Naive B cell (primary cell): ENCODE measurements at regions not wholly inside any gene's neighbourhood (a gene's known extent, or its start where the extent isn't known, plus 50 kb on each side); places are given as distances from the start of the nearest gene placed in this dataset.
"Not testable (repeated sequence)": the region's sequence is repeated elsewhere in the genome, so short reads cannot be mapped to it uniquely, and the experiment has no call there.

Experiments
- ATAC-seq, 2 donors: fragments of 150-1000 bp; cut with Tn5 transposase; 2 replicates each; pipeline ENCODE4 v1.10.0; 2021; ENCODE audit warnings: low read depth in 2 of 2, mild to moderate bottlenecking in 2 of 2, moderate library complexity in 2 of 2
- DNase-seq: peaks from one replicate; pipeline ENCODE4 v3.0.0; 2022
- H3K27ac Mint-ChIP-seq, 6 donors: one replicate each; pipeline ENCODE4 v1.8.0; 2020 to 2022; ENCODE audit warnings: mild to moderate bottlenecking in 6 of 6, mixed read lengths in 6 of 6, moderate library complexity in 5 of 6, inconsistent platforms in 2 of 6
- H3K27me3 Mint-ChIP-seq, 3 donors: one replicate each; pipeline ENCODE4 v1.8.0; 2021 to 2022; ENCODE audit warnings: mixed read lengths in 3 of 3, mild to moderate bottlenecking in 1 of 3
- H3K36me3 Mint-ChIP-seq, 2 donors: one replicate each; pipeline ENCODE4 v1.8.0; 2020 to 2022; ENCODE audit warnings: mixed read lengths in 2 of 2, inconsistent platforms in 1 of 2, mild to moderate bottlenecking in 1 of 2
- H3K4me1 Mint-ChIP-seq, 3 donors: one replicate each; pipeline ENCODE4 v1.8.0; 2020 to 2022; ENCODE audit warnings: mixed read lengths in 3 of 3, inconsistent platforms in 1 of 3, mild to moderate bottlenecking in 1 of 3, moderate library complexity in 1 of 3
- H3K4me3 Mint-ChIP-seq, 8 donors: one replicate each; pipeline ENCODE4 v1.8.0; 2020 to 2022; ENCODE audit warnings: mild to moderate bottlenecking in 8 of 8, mixed read lengths in 8 of 8, moderate library complexity in 8 of 8, inconsistent platforms in 2 of 8
- H3K9me3 Mint-ChIP-seq, 7 donors: one replicate each; pipeline ENCODE4 v1.8.0; 2020 to 2022; ENCODE audit warnings: mixed read lengths in 7 of 7, mild to moderate bottlenecking in 5 of 7, inconsistent platforms in 2 of 7, moderate library complexity in 1 of 7

DNA sequence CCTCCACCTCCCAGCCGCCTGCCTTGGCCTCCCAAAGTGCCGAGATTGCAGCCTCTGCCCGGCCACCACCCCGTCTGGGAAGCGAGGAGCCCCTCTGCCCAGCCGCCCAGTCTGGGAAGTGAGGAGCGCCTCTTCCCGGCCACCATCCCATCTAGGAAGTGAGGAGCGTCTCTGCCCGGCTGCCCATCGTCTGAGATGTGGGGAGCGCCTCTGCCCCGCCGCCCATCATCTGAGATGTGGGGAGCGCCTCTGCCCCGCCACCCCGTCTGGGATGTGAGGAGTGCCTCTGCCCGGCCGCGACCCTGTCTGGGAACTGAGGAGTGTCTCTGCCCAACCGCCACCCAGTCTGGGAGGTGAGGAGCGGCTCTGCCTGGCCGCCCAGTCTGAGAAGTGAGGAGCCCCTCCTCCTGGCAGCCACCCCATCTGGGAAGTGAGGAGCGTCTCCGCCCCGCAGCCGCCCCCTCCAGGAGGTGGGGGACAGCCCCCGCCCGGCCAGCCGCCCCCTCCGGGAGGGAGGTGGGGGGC, 296.3 kb downstream of the HNRNPD start:
- peaks cover 20 to 36% (median 22%) of the 10 kb centered on the region in 3 donors for H3K27me3 Mint-ChIP-seq
- H3K4me1 Mint-ChIP-seq, H3K4me3 Mint-ChIP-seq, H3K27ac Mint-ChIP-seq, H3K9me3 Mint-ChIP-seq, DNase-seq, ATAC-seq, H3K36me3 Mint-ChIP-seq: not testable (repeated sequence)

DNA sequence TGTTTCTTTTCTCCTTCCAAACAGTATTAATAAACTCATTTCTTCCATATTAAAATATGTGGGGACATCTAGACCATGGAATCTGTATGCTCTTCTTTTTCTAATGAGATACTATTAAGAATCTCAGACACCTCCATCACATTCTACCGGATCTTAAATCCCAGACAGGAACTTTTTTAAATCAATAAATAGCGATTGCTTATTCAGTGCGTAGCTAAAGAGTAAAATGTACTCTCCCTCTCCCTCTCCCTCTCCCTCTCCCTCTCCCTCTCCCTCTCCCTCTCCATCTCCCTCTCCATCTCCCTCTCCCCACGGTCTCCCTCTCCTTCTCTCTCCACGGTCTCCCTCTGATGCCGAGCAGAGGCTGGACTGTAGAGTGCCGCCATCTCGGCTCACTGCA, 297.0 kb downstream of the HNRNPD start:
- no peak for ATAC-seq
- H3K4me1 Mint-ChIP-seq: no peaks in the 10 kb centered on the region
- DNase-seq: no peak
- peaks cover 0 to 2% (median 0%) of the 10 kb centered on the region in 7 donors for H3K9me3 Mint-ChIP-seq
- no peak overlapping the region for H3K27ac Mint-ChIP-seq
- H3K4me3 Mint-ChIP-seq: no peak overlapping the region
- no peaks in the 10 kb centered on the region for H3K36me3 Mint-ChIP-seq
- peaks cover 15 to 30% (median 18%) of the 10 kb centered on the region in 3 donors for H3K27me3 Mint-ChIP-seq

DNA sequence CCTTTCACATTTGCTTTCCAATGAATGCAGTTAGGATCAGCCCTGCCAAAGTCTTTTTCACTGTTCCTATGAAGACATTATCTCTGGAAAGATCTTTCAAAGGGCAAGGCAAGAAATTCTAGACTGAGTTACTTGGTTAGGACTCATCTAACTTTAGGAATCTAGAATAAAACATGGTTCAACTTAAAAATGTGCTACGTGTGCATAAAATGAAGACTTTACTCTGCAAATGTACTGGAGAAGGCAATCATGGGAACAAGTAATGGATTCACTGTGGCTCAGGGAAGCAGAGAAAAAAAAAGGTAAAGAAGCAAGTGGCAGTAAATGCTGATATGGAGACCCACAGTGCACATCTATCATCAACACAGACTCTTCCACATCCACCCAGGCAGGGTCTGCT, 297.4 kb downstream of the HNRNPD start:
- Mint-ChIP-seq H3K4me1 (no peaks in the 10 kb centered on the region), H3K27me3 (peaks cover 11 to 26% (median 15%) of the 10 kb centered on the region in 3 donors), H3K36me3 (no peaks in the 10 kb centered on the region), H3K4me3 (no peak overlapping the region), H3K27ac (no peak overlapping the region), H3K9me3 (peaks cover 0 to 2% (median 0%) of the 10 kb centered on the region in 7 donors)
- ATAC-seq (no peak), DNase-seq (no peak)

DNA sequence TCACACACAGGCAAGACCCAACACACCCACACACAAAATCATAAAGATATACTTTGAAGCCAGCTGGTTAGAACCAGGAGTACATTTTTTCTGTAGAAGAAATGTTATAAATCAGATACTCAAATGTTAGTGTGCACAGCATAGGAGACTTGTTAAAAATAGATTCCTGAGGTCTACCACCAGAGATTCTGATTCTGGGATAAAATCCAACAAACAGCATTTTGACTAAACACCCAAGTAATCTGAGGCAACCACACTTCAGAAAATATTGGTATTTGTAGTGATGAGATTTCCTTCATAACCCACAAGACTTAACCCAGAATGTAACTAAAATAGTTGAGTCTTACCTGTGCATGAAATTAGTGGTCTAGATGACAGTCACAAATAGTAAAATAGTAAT, 301.8 kb downstream of the HNRNPD start:
- H3K27ac Mint-ChIP-seq: no peak overlapping the region
- ATAC-seq: no peak
- peaks cover 13 to 37% (median 26%) of the 10 kb centered on the region in 3 donors for H3K27me3 Mint-ChIP-seq

DNA sequence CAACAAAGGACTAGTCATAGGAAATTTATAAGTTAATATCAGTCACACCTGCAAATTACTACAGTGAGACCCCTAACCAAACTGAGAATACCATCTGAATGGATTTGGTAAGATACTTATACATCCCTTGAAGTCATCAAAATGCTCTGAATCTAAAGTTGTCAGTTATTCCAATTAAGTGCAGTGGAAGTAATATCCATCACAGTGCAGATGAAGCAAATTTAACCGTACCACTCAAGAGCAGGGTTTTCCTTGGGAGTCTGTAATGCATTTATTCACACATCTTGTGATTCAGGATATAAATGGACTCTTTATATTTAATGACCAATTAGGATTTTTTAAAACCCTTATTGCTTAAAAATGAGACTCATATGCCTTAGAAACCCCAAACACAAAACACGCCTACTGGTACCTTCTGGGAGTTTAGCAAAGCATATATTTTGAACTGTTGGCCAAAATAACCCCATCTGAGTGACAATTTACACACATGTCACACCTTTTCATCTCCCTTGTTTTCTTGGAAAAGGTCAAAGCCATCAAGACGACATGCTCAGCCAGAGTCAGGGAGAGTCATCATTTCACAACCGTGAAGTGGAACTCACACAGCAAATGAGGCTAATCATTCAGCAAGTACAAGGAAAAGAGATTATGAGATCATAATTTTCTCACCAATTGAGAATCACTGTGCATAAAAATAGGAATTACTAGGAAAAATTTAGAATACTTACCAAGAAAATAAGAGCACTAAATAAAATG, 303.7 kb downstream of the HNRNPD start:
- H3K27me3 Mint-ChIP-seq: peaks cover 21 to 28% (median 28%) of the 10 kb centered on the region in 3 donors
- H3K27ac Mint-ChIP-seq: no peak overlapping the region
- ATAC-seq: no peak

More for the DNA sequence above, 301.8 kb downstream of the HNRNPD start:
- Mint-ChIP-seq H3K4me1 (no peaks in the 10 kb centered on the region), H3K36me3 (no peaks in the 10 kb centered on the region), H3K4me3 (no peak overlapping the region), H3K9me3 (peaks cover 0 to 2% (median 0%) of the 10 kb centered on the region in 7 donors)
- no peak for DNase-seq

DNA sequence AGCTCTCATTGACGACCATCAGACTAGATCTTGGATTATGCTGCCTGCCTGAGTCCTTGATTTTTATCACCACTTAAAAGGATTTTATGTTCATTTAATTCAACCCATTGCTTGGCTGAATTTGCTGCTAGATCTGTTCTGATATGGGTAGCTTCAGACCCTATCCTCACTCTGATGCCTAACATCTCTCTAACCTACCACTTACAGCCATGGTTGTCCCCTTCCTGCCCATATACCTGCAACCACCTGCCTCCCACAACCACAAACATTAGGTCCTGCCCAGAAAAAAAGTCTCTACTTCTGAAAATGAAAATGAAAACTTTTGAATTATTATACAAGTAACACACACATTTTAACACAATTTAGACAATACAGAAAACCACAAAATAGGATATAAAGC, 310.8 kb downstream of the HNRNPD start:
- Mint-ChIP-seq H3K36me3 (no peaks in the 10 kb centered on the region), H3K4me1 (no peaks in the 10 kb centered on the region), H3K4me3 (no peak overlapping the region), H3K27me3 (peaks cover 8 to 33% (median 24%) of the 10 kb centered on the region in 3 donors), H3K9me3 (no peaks in the 10 kb centered on the region), H3K27ac (peak overlapping the region in 1 of 6 donors; percentile 36)
- DNase-seq (no peak), ATAC-seq (no peak)

More for the DNA sequence above, 303.7 kb downstream of the HNRNPD start:
- no peak overlapping the region for H3K4me3 Mint-ChIP-seq
- H3K4me1 Mint-ChIP-seq: no peaks in the 10 kb centered on the region
- H3K36me3 Mint-ChIP-seq: no peaks in the 10 kb centered on the region
- no peaks in the 10 kb centered on the region for H3K9me3 Mint-ChIP-seq
- no peak for DNase-seq

DNA sequence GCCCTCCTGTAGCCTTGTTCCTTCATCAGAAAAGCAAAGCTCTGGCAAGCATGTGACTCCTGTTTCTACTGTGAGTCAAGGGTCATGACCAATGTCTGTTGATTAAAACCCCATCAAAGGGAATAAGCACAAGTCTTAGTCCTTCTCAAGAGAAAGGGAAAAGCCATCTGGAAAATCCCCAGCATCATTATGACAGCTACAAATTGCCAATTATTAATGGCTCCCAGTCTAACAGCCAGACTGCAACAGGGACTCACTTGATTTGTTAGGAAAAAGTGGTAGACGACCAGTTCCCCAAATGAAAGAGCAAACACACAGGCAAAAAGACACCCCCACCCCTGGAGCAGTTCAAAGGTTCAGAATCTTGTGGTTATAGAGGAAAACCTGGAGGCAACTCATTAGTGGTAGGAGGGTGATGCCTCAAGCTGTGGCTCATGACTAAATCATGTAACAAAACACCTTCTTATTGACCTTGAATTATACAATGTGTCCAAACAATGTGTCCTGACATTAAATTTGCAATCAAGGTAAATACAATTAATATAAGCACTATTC, 315.7 kb downstream of the HNRNPD start:
- Mint-ChIP-seq H3K27ac (no peak overlapping the region), H3K27me3 (peaks cover 7 to 50% (median 19%) of the 10 kb centered on the region in 3 donors), H3K36me3 (peaks cover 0 to 11% of the 10 kb centered on the region in 2 donors), H3K4me1 (no peaks in the 10 kb centered on the region), H3K4me3 (no peak overlapping the region), H3K9me3 (peaks cover 0 to 9% (median 2%) of the 10 kb centered on the region in 7 donors)
- no peak for ATAC-seq
- no peak for DNase-seq

DNA sequence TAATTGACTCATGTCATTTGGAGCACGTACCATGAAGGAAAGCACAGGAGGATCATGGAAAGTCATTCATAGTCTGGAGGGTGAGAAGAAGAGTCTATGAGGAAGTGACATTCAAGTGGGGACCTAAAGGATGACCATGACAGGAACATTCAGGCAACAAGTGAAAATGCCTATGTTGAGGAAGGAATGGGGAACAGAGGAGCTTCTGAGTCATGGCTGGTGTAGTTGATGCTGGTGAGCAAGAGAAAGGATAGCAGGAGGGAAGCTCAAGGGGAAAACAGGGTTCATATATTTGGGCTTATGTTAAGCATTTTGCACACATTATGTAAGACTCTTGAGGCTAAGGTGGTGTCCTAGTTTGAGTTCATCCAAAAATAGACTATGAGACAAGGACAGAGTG, 318.6 kb downstream of the HNRNPD start:
- H3K4me3 Mint-ChIP-seq: no peak overlapping the region
- no peaks in the 10 kb centered on the region for H3K4me1 Mint-ChIP-seq
- H3K36me3 Mint-ChIP-seq: peaks cover 0 to 11% of the 10 kb centered on the region in 2 donors
- no peak overlapping the region for H3K27ac Mint-ChIP-seq
- H3K9me3 Mint-ChIP-seq: peaks cover 0 to 9% (median 3%) of the 10 kb centered on the region in 7 donors
- no peak for DNase-seq
- ATAC-seq: no peak
- peaks cover 23 to 64% (median 35%) of the 10 kb centered on the region in 3 donors for H3K27me3 Mint-ChIP-seq

DNA sequence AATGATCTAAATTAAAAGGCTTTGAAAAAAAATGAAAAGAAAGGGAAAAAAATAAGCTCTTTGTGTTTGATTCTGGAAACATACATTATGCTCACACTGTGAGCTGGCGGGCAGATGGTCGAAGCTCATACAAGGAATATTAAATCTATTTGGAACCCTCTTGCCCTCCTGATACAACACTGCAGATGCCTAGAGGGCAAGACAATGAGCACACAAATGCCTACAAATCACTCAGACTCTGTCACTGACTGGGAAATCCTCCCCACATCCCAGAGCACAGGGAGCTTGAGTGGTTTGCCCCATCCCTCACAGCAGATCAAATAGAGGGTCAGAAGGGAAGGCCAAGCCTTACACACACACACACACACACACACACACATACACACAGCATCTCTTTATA, 320.4 kb downstream of the HNRNPD start:
- peaks cover 0 to 11% of the 10 kb centered on the region in 2 donors for H3K36me3 Mint-ChIP-seq

DNA sequence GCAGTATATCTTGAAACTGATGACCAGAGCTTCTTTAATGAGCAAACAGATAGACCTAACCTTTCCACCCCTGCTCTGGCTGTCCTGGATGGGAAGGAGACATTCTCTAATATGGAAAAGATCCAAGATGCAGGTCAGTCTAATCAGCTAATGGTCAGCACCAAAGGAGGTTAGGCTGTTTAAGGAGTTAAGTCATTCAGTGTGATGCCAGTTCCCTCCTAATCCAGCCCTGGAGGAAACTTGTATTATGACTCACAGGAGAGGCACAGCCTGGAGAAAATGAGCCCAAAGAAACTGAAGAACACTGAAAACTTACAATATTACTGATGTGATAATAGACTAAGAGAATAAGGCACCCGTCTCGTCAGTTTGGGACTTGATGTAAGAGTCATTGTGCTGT, 323.0 kb downstream of the HNRNPD start:
- Mint-ChIP-seq H3K4me1 (peaks cover 0 to 1% (median 0%) of the 10 kb centered on the region in 3 donors), H3K27me3 (peaks cover 49 to 57% (median 55%) of the 10 kb centered on the region in 3 donors), H3K36me3 (peaks cover 0 to 5% of the 10 kb centered on the region in 2 donors), H3K4me3 (no peak overlapping the region), H3K27ac (no peak overlapping the region), H3K9me3 (peaks cover 0 to 7% (median 2%) of the 10 kb centered on the region in 7 donors)
- no peak for ATAC-seq
- DNase-seq: no peak

More for the DNA sequence above, 320.4 kb downstream of the HNRNPD start:
- Mint-ChIP-seq H3K27ac (no peak overlapping the region), H3K4me3 (no peak overlapping the region), H3K27me3 (peaks cover 31 to 58% (median 39%) of the 10 kb centered on the region in 3 donors), H3K9me3 (peaks cover 0 to 9% (median 3%) of the 10 kb centered on the region in 7 donors), H3K4me1 (no peaks in the 10 kb centered on the region)
- ATAC-seq: no peak
- DNase-seq: no peak

DNA sequence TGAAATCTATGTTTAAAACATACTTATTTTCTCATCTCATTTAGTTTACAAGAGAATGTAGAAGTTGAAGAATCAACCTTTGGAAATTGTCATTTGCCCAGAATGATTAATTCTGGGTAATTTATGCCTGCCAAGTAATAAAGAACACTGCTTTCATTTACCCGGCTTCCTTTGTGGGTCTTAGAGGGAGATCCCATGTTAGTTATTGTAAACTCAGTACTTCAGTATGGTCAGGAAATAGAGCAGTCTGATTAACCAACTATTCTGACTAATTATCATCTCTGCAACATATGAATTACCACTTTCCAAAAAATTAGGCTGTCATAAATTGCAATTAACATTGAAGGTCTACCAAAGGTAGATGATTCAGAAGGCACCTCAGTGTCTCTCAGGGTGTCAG, 324.5 kb downstream of the HNRNPD start:
- Mint-ChIP-seq H3K4me3 (no peak overlapping the region), H3K36me3 (no peaks in the 10 kb centered on the region), H3K27me3 (peaks cover 50 to 55% (median 52%) of the 10 kb centered on the region in 3 donors), H3K9me3 (peaks cover 0 to 1% (median 0%) of the 10 kb centered on the region in 7 donors), H3K27ac (no peak overlapping the region), H3K4me1 (peaks cover 0 to 7% (median 0%) of the 10 kb centered on the region in 3 donors)
- no peak for ATAC-seq
- DNase-seq: no peak

DNA sequence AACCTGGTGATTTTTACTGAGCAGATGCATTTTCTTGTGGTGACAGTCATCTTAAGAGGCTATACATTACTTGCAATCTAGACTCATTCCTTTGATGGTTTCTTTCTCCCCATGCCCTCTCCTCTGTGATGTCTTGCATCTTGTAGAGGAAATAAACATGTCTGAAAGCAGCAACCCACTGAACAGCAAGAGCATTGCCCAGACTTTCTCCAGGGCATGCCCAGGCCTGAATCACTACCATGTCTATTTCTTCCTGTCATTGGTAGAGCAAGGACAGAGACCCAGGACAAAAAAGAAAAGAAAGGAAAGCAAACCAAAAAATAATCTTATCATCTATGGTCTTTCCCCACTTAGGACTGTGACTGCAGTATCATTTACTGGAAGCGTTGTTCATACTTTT, 326.1 kb downstream of the HNRNPD start:
- Mint-ChIP-seq H3K4me3 (no peak overlapping the region), H3K27ac (no peak overlapping the region), H3K9me3 (peaks cover 0 to 1% (median 0%) of the 10 kb centered on the region in 7 donors), H3K4me1 (peaks cover 0 to 15% (median 0%) of the 10 kb centered on the region in 3 donors), H3K27me3 (peaks cover 61 to 65% (median 62%) of the 10 kb centered on the region in 3 donors), H3K36me3 (no peaks in the 10 kb centered on the region)
- no peak for ATAC-seq
- DNase-seq: no peak

DNA sequence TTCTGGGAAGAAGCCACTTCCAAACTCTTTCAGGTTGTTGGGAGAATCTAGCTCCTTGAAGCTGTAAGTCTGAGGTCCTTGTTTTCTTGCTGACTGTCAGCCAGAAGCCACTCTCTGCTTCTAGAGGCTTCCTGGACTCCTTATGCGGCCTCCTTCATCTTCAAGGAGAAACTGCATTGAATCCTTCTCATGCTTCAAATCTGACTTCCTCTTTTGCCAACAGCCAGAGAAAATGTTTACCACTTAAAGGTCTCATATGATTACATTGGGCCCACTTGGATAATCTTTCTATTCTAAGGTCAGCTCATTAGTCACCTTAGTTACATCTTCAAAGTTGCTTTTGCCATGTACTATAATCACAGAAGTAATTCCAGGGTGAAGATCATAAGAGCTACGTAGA, 327.0 kb downstream of the HNRNPD start:
- Mint-ChIP-seq H3K36me3 (no peaks in the 10 kb centered on the region), H3K9me3 (no peaks in the 10 kb centered on the region), H3K4me1 (peaks cover 0 to 15% (median 0%) of the 10 kb centered on the region in 3 donors), H3K27ac (no peak overlapping the region), H3K27me3 (peaks cover 63 to 68% (median 64%) of the 10 kb centered on the region in 3 donors), H3K4me3 (no peak overlapping the region)
- no peak for DNase-seq
- ATAC-seq: no peak

DNA sequence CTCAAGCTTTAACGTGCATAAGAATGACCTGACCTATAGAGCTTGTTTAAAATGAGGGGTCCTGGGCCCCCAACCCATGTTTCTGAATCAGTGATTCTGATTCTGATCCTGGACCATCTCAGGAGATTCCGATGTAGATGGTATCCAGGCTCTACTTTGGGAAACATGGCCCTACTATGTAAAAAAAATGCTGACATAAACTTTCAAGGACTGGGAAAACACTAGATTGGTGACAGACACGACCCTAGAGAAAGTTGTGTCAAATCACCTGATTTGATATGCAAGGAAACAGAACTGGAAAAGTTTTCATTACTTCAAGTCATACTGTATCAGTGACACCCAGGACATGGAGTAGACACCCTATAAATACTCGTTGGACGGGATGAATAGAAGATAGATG, 328.5 kb downstream of the HNRNPD start:
- peaks cover 0 to 15% (median 0%) of the 10 kb centered on the region in 3 donors for H3K4me1 Mint-ChIP-seq
- H3K9me3 Mint-ChIP-seq: no peaks in the 10 kb centered on the region
- ATAC-seq (no peak), DNase-seq (no peak)
- H3K27me3 Mint-ChIP-seq: peaks cover 58 to 72% (median 65%) of the 10 kb centered on the region in 3 donors
- no peak overlapping the region for H3K27ac Mint-ChIP-seq
- H3K36me3 Mint-ChIP-seq: no peaks in the 10 kb centered on the region
- H3K4me3 Mint-ChIP-seq: peak overlapping the region in 6 of 8 donors; percentile 37 to 75 (median 57)
